HepG2 (cell line): ENCODE measurements at regions not wholly inside any gene's neighbourhood (a gene's known extent, or its start where the extent isn't known, plus 50 kb on each side); places are given as distances from the start of the nearest gene placed in this dataset.

ENCODE experiments used
- ZNF546 ChIP-seq: sonication (generic); formaldehyde crosslinking; conservative IDR thresholded peaks from 2 replicates; pipeline ENCODE4 v1.8.1; 2023; ENCODE audit warnings: mild to moderate bottlenecking, missing genetic modification reagents
- TF ChIP-seq, protein P1 (sequence below): sonication (generic); formaldehyde crosslinking; IDR thresholded peaks from 2 replicates; pipeline ENCODE4 v1.5.0; 2020; ENCODE audit warnings: mild to moderate bottlenecking, missing genetic modification reagents, moderate library complexity
- TF ChIP-seq, protein P2 (sequence below): sonication (generic); formaldehyde crosslinking; IDR thresholded peaks from 2 replicates; pipeline ENCODE4 v1.8.1; 2023; ENCODE audit warnings: mild to moderate bottlenecking, inconsistent platforms, moderate library complexity, missing genetic modification reagents, borderline replicate concordance
- TF ChIP-seq, protein P3 (sequence below): sonication (generic); formaldehyde crosslinking; IDR thresholded peaks from 2 replicates; pipeline ENCODE4 v1.5.1; 2020; ENCODE audit warnings: mild to moderate bottlenecking, missing genetic modification reagents

DNA sequence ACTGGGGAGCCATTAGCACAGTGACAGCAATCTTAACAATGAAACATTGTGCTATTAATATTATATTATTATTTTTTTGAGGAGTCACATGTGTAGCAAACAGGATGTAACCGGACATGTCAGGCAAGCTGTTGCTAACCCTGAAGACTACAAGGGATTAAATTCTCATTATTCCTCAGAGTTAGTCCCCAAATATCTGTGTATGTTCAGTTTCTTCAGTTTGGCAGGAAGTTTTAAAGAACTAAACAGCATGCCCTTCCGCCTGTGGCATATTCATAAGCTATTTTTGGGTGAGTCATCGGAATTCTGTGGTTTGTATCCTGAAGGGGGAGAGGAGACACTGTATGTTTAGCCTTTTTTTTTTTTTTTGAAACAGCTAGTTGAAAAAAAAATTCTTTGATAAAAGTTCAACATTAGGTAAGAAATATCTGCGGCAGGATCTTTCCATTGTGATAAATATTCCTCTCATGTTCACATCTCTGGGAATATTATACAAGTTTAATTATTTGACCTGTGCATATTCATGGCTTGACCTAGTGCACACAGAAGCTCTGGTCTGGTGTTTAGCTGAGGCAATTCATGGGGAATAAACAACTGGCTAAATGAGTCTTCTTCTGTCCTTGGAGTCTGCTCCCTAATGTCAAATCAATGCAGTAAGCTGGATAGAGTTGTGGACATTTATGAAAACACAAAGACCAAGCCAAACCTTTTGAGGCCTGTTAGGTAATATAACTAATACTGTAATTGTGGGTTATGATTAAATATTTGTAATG is 202.7 kb upstream of the CDKN2B start:
- TF ChIP-seq, protein P1, sequence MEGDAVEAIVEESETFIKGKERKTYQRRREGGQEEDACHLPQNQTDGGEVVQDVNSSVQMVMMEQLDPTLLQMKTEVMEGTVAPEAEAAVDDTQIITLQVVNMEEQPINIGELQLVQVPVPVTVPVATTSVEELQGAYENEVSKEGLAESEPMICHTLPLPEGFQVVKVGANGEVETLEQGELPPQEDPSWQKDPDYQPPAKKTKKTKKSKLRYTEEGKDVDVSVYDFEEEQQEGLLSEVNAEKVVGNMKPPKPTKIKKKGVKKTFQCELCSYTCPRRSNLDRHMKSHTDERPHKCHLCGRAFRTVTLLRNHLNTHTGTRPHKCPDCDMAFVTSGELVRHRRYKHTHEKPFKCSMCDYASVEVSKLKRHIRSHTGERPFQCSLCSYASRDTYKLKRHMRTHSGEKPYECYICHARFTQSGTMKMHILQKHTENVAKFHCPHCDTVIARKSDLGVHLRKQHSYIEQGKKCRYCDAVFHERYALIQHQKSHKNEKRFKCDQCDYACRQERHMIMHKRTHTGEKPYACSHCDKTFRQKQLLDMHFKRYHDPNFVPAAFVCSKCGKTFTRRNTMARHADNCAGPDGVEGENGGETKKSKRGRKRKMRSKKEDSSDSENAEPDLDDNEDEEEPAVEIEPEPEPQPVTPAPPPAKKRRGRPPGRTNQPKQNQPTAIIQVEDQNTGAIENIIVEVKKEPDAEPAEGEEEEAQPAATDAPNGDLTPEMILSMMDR (CRISPR knock-in tag): no peak
- TF ChIP-seq, protein P2, sequence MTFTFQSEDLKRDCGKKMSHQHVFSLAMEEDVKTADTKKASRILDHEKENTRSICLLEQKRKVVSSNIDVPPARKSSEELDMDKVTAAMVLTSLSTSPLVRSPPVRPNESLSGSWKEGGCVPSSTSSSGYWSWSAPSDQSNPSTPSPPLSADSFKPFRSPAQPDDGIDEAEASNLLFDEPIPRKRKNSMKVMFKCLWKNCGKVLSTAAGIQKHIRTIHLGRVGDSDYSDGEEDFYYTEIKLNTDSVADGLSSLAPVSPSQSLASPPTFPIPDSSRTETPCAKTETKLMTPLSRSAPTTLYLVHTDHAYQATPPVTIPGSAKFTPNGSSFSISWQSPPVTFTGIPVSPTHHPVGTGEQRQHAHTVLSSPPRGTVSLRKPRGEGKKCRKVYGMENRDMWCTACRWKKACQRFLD: no peak
- TF ChIP-seq, protein P3, sequence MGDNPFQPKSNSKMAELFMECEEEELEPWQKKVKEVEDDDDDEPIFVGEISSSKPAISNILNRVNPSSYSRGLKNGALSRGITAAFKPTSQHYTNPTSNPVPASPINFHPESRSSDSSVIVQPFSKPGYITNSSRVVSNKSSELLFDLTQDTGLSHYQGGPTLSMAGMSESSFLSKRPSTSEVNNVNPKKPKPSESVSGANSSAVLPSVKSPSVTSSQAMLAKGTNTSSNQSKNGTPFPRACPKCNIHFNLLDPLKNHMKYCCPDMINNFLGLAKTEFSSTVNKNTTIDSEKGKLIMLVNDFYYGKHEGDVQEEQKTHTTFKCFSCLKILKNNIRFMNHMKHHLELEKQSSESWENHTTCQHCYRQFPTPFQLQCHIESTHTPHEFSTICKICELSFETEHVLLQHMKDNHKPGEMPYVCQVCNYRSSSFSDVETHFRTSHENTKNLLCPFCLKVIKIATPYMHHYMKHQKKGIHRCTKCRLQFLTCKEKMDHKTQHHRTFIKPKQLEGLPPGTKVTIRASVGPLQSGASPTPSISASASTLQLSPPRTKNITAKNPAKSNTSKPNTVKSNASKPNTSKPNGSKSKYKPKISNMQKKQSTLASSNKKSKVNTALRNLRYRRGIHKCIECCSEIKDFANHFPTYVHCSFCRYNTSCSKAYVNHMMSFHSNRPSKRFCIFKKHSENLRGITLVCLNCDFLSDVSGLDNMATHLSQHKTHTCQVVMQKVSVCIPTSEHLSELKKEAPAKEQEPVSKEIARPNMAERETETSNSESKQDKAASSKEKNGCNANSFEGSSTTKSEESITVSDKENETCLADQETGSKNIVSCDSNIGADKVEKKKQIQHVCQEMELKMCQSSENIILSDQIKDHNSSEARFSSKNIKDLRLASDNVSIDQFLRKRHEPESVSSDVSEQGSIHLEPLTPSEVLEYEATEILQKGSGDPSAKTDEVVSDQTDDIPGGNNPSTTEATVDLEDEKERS (CRISPR knock-in tag): no peak
- no peak for TF ChIP-seq ZNF546
